HL-60 (cell line): ENCODE measurements at regions not wholly inside any gene's neighbourhood (a gene's known extent, or its start where the extent isn't known, plus 50 kb on each side); places are given as distances from the start of the nearest gene placed in this dataset.

Experiments used
- CTCF ChIP-seq: IDR thresholded peaks from one replicate; pipeline ENCODE4 v1.5.1; 2011; ENCODE audit warnings: low read length, control low read depth, inconsistent platforms; ENCODE audit not compliant: insufficient read depth
- POLR2AphosphoS5 ChIP-seq: IDR thresholded peaks from 2 replicates; pipeline ENCODE4 v1.6.1; 2012; ENCODE audit warnings: low read depth
- SPI1 ChIP-seq: IDR thresholded peaks from 2 replicates; pipeline ENCODE4 v1.6.1; 2012; ENCODE audit warnings: low read depth, mild to moderate bottlenecking, borderline replicate concordance

GRCh38 chr15:47265686-47266085, 451.6 kb upstream of the SEMA6D start:
- TF ChIP-seq CTCF, result no peak
- TF ChIP-seq POLR2AphosphoS5, result no peak
- TF ChIP-seq SPI1, result no peak
